ENCODE measurements at regions not wholly inside any gene's neighbourhood (a gene's known extent, or its start where the extent isn't known, plus 50 kb on each side); places are given as distances from the start of the nearest gene placed in this dataset.

DNA sequence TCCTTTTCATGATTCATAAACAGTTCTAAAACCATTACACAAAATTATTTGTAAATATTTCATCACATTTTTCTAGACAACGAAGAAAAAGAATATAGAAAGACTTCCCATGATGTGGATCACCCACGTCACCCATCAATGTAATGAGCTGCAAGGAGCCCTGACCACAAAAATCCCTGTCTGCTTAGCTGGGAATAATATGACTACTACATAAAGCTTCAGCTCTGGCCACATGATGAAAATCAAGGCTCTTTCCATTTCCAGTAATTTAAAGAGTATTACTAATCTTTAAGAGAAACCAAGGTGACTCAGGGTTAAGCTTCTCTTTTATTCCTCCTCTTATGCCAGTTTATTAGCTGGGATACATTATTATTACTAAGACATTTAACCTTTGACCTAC lies 180.8 kb upstream of the CACNA2D1 start:
- Histone ChIP-seq H3K4me1 (peaks cover 8% of the 10 kb centered on the region; the same call in 1 of the 2 replicates), H3K9me3 (no peaks in the 10 kb centered on the region), H3K27me3 (no peaks in the 10 kb centered on the region), H3K36me3 (no peaks in the 10 kb centered on the region), H3K4me3 (ENCODE audit: low read depth, low read length) (no peak overlapping the region)
- TF ChIP-seq, protein P1, sequence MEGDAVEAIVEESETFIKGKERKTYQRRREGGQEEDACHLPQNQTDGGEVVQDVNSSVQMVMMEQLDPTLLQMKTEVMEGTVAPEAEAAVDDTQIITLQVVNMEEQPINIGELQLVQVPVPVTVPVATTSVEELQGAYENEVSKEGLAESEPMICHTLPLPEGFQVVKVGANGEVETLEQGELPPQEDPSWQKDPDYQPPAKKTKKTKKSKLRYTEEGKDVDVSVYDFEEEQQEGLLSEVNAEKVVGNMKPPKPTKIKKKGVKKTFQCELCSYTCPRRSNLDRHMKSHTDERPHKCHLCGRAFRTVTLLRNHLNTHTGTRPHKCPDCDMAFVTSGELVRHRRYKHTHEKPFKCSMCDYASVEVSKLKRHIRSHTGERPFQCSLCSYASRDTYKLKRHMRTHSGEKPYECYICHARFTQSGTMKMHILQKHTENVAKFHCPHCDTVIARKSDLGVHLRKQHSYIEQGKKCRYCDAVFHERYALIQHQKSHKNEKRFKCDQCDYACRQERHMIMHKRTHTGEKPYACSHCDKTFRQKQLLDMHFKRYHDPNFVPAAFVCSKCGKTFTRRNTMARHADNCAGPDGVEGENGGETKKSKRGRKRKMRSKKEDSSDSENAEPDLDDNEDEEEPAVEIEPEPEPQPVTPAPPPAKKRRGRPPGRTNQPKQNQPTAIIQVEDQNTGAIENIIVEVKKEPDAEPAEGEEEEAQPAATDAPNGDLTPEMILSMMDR (IDR thresholded peaks at IDR 0.05; ENCODE audit: low read depth, low read length): no peak
- DNase-seq: no peak

DNA sequence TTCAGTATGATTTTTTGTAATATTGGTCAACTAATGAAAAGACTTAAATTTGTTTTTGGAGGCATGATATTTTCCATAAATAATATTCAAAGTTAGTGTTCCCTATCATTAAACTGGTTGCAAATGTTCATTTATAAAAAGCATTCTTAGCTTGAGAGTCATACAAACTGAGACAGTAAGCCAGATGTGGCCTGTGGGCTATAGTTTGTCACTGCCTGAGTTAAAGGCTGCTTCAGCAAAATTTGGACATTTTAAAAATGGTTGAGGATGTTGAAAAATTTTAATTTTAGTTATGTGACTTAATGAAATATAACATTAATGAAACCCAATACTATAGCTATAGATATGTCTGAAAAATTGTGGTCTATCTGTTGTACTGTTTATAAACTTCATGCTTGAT lies 180.2 kb upstream of the CACNA2D1 start:
- no peaks in the 10 kb centered on the region for H3K9me3 ChIP-seq
- H3K4me3 ChIP-seq (ENCODE audit: low read depth, low read length): no peak overlapping the region
- peaks cover 8% of the 10 kb centered on the region; the same call in 1 of the 2 replicates for H3K4me1 ChIP-seq
- no peak for DNase-seq
- H3K36me3 ChIP-seq: no peaks in the 10 kb centered on the region
- TF ChIP-seq, protein P1 (IDR thresholded peaks at IDR 0.05; ENCODE audit: low read depth, low read length): no peak
- no peaks in the 10 kb centered on the region for H3K27me3 ChIP-seq

DNA sequence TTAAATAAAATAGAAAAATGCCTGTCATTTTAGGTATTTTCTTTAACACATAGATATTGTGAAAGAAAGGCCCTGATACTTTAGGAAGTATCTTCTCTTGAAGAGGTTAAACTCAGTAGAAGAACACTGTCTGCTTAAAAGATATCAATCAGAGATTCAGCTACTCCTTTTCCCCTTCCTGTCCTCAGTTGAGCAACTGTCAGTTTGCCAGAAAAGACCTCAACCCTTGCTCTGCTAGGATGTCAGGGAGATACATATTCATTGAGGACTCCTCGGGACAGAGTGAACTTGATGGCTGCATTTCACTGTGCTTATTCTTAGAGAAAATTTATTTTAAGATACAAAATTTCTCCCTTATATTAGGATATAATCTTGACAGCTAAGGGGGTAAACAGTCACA lies 173.6 kb upstream of the CACNA2D1 start:
- TF ChIP-seq, protein P1 (IDR thresholded peaks at IDR 0.05; ENCODE audit: low read depth, low read length): no peak
- Histone ChIP-seq H3K9me3 (no peaks in the 10 kb centered on the region), H3K27me3 (no peaks in the 10 kb centered on the region), H3K4me3 (ENCODE audit: low read depth, low read length) (no peak overlapping the region), H3K4me1 (no peaks in the 10 kb centered on the region), H3K36me3 (no peaks in the 10 kb centered on the region)
- DNase-seq: no peak

DNA sequence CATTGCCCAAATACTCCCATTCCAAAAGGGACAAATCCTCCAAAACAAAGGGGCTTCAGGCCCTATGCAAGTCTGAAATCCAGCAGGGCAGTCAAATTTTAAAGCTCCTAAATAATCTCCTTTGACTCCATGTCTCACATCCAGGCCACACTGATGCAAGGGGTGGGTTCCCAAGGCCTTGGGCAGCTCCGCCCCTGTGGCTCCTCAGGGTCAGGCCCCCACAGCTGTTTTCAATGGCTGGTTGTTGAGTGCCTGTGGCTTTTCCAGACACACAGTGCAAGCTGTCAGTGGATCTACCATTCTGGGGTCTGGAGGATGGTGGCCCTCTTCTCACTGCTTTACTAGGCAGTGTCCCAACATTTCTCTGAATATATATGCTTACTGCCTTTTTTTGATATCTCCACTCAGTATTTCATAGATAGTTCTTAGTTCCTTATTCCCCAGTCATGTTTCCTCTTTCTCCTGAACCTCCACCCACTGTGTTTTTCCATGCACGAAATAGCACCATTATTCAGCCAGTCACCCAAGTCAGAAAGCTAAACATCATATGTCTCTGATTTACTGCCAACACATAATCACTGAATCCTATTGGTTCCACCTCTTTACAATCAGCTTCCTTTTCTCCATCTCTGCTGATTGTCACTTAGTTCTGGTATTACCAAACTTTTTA lies 172.6 kb upstream of the CACNA2D1 start:
- TF ChIP-seq, protein P1 (IDR thresholded peaks at IDR 0.05; ENCODE audit: low read depth, low read length): no peak
- no peaks in the 10 kb centered on the region for H3K4me1 ChIP-seq
- no peak overlapping the region for H3K4me3 ChIP-seq (ENCODE audit: low read depth, low read length)
- no peaks in the 10 kb centered on the region for H3K27me3 ChIP-seq
- no peaks in the 10 kb centered on the region for H3K36me3 ChIP-seq
- DNase-seq: no peak
- no peaks in the 10 kb centered on the region for H3K9me3 ChIP-seq

GRCh38 chr7:82615527-82615926 lies 171.9 kb upstream of the CACNA2D1 start:
- no peaks in the 10 kb centered on the region for H3K27me3 ChIP-seq
- H3K36me3 ChIP-seq: no peaks in the 10 kb centered on the region
- no peaks in the 10 kb centered on the region for H3K9me3 ChIP-seq
- no peaks in the 10 kb centered on the region for H3K4me1 ChIP-seq
- no peak for DNase-seq
- H3K4me3 ChIP-seq (ENCODE audit: low read depth, low read length): no peak overlapping the region
- TF ChIP-seq, protein P1 (IDR thresholded peaks at IDR 0.05; ENCODE audit: low read depth, low read length): no peak

DNA sequence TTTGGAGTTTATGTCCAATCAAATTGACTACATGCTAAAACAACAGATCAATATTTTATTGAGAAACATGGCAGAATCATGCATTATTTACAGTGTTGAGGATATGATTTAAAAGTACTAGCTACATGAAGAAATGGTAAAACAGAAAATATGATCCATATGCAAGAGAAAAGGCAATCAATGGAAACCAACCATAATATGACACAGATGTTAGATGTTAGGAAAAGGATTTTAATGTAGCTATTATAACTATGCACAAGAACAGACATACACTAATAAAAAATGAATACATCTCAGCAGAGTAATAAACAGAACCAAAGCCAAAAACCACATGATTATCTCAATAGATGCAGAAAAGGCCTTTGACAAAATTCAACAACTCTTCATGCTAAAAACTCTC lies 166.2 kb upstream of the CACNA2D1 start:
- TF ChIP-seq, protein P1 (IDR thresholded peaks at IDR 0.05; ENCODE audit: low read depth, low read length): no peak
- Histone ChIP-seq H3K36me3 (no peaks in the 10 kb centered on the region), H3K4me1 (no peaks in the 10 kb centered on the region; the same call in 1 of the 2 replicates), H3K4me3 (ENCODE audit: low read depth, low read length) (no peak overlapping the region), H3K9me3 (no peaks in the 10 kb centered on the region), H3K27me3 (no peaks in the 10 kb centered on the region)
- DNase-seq: no peak
